ENCODE measurements at regions not wholly inside any gene's neighbourhood (a gene's known extent, or its start where the extent isn't known, plus 50 kb on each side); places are given as distances from the start of the nearest gene placed in this dataset.

GRCh38 chr1:60818969-60819701, 263.2 kb upstream of the NFIA start:
- no peak overlapping the region for H3K27ac ChIP-seq
- H3K9me3 ChIP-seq: no peaks in the 10 kb centered on the region
- H3K4me1 ChIP-seq: peaks cover 0 to 5% (median 0%) of the 10 kb centered on the region in 4 donors
- no peaks in the 10 kb centered on the region for H3K36me3 ChIP-seq
- no peak for DNase-seq
- WGBS, 2 donors: 75 to 84% methylated on average over 4 of the region's 4 CpGs
- no peak overlapping the region for H3K4me3 ChIP-seq
- H3K27me3 ChIP-seq: no peaks in the 10 kb centered on the region
- intact Hi-C loops (cut with DNase I): no loop called here
- TF ChIP-seq, protein P1, sequence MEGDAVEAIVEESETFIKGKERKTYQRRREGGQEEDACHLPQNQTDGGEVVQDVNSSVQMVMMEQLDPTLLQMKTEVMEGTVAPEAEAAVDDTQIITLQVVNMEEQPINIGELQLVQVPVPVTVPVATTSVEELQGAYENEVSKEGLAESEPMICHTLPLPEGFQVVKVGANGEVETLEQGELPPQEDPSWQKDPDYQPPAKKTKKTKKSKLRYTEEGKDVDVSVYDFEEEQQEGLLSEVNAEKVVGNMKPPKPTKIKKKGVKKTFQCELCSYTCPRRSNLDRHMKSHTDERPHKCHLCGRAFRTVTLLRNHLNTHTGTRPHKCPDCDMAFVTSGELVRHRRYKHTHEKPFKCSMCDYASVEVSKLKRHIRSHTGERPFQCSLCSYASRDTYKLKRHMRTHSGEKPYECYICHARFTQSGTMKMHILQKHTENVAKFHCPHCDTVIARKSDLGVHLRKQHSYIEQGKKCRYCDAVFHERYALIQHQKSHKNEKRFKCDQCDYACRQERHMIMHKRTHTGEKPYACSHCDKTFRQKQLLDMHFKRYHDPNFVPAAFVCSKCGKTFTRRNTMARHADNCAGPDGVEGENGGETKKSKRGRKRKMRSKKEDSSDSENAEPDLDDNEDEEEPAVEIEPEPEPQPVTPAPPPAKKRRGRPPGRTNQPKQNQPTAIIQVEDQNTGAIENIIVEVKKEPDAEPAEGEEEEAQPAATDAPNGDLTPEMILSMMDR (IDR thresholded peaks at IDR 0.05): no peak

DNA sequence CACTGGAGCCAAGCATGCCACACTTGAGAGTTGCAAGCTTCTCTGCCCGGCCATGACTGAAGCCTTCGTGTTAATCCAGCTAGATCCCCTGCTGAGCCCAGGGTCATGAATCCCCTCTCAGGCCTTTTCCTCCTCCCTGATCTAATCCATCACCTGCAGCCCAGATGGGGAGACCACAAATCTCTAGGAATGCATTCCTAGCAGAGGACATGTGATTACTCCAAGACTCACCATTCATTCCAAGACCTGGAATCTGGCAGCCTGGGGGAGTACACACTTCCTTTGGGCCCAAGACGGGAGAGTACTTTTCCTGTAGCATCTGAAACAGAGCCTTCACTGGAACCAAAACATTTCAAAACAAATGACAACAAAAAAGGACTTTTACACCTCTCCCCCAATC, 269.3 kb upstream of the NFIA start:
- intact Hi-C loops (cut with DNase I): no loop called here
- no peaks in the 10 kb centered on the region for H3K36me3 ChIP-seq
- TF ChIP-seq POLR2A (IDR thresholded peaks at IDR 0.05) (no peak), POLR2AphosphoS5 (IDR thresholded peaks at IDR 0.05) (no peak), EP300 (IDR thresholded peaks at IDR 0.05) (no peak)
- TF ChIP-seq, protein P1 (IDR thresholded peaks at IDR 0.05): no peak
- H3K4me3 ChIP-seq: no peak overlapping the region
- 85 to 93% methylated on average over 3 of the region's 3 CpGs for WGBS, 2 donors
- H3K27ac ChIP-seq: no peak overlapping the region
- no peak for DNase-seq
- no peaks in the 10 kb centered on the region for H3K27me3 ChIP-seq
- no peaks in the 10 kb centered on the region for H3K9me3 ChIP-seq
- peaks cover 0 to 43% (median 18%) of the 10 kb centered on the region in 4 donors for H3K4me1 ChIP-seq

GRCh38 chr1:60809204-60809980, 273.0 kb upstream of the NFIA start:
- no peak for DNase-seq
- intact Hi-C loops (cut with DNase I): no loop called here
- WGBS, 2 donors: 79 to 85% methylated on average over 8 of the region's 8 CpGs

DNA sequence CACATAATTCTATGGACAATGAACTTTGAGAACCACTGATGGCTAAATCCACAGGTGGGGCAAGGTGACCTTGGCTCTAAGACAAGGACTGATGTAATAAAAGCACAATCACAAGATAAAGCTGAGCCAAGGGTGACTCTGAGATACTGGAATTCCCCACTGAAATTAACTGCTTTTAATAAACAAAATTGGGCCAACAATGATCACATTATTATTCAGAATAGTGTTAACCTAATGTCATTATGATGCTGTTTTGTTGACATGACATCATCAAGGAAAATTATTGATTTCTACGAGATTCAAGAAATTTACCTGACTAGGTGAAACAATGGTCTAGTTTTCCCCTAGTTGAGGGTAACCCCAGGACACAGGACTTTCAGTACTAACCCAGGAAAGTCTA, 273.7 kb upstream of the NFIA start:
- DNase-seq: no peak
- Histone ChIP-seq H3K27ac (no peak overlapping the region), H3K4me3 (no peak overlapping the region), H3K9me3 (peaks cover 0 to 5% (median 0%) of the 10 kb centered on the region in 4 donors), H3K4me1 (peaks cover 0 to 34% (median 17%) of the 10 kb centered on the region in 4 donors), H3K27me3 (no peaks in the 10 kb centered on the region), H3K36me3 (no peaks in the 10 kb centered on the region)
- WGBS, 2 donors: 90 to 92% methylated on average over 1 of the region's 1 CpG
- intact Hi-C loops (cut with DNase I): no loop called here
- no peak for TF ChIP-seq POLR2AphosphoS5 (IDR thresholded peaks at IDR 0.05)
- TF ChIP-seq, protein P1 (IDR thresholded peaks at IDR 0.05): no peak
- no peak for TF ChIP-seq POLR2A (IDR thresholded peaks at IDR 0.05)

More at GRCh38 chr1:60809204-60809980, 273.0 kb upstream of the NFIA start:
- TF ChIP-seq EP300 (IDR thresholded peaks at IDR 0.05) (no peak), POLR2AphosphoS5 (IDR thresholded peaks at IDR 0.05) (no peak), POLR2A (IDR thresholded peaks at IDR 0.05) (no peak)
- TF ChIP-seq, protein P1 (IDR thresholded peaks at IDR 0.05): no peak
- peak overlapping the region in 1 of 4 donors; percentile 18 for H3K27ac ChIP-seq
- peaks cover 0 to 41% (median 18%) of the 10 kb centered on the region in 4 donors for H3K4me1 ChIP-seq
- H3K4me3 ChIP-seq: no peak overlapping the region
- peaks cover 0 to 5% (median 0%) of the 10 kb centered on the region in 4 donors for H3K9me3 ChIP-seq
- no peaks in the 10 kb centered on the region for H3K27me3 ChIP-seq
- H3K36me3 ChIP-seq: no peaks in the 10 kb centered on the region
